CD4-positive, alpha-beta memory T cell (primary cell): ENCODE measurements at regions not wholly inside any gene's neighbourhood (a gene's known extent, or its start where the extent isn't known, plus 50 kb on each side); places are given as distances from the start of the nearest gene placed in this dataset.

Experiments used
- CTCF ChIA-PET: fragments of 350-600 bp; sonication (Branson Sonifier 250); formaldehyde crosslinking; loops from one replicate; lab custom pipeline; 2021; ENCODE audit warnings: inconsistent platforms; ENCODE audit not compliant: partially characterized antibody; lab: Charles Lee
- POLR2A ChIA-PET: fragments of 350-600 bp; sonication (Branson Sonifier 250); formaldehyde crosslinking; loops from one replicate; lab custom pipeline; 2021; ENCODE audit not compliant: partially characterized antibody; lab: Charles Lee
- DNase-seq, 5 donors: peaks; one replicate each; pipeline versions ENCODE4 v3.0.0 to v3.0.0-alpha.2; 2020 to 2022; ENCODE audit warnings: mixed read lengths in 1 of 5
- H3K27ac ChIP-seq: one replicate; pipeline ENCODE4 v1.7.0; 2013; ENCODE audit warnings: low read depth, low read length
- H3K27me3 ChIP-seq: 2 replicates; pipeline ENCODE4 v1.7.0; 2013; ENCODE audit warnings: mild to moderate bottlenecking, low read length, moderate library complexity; ENCODE audit not compliant: insufficient read depth
- H3K36me3 ChIP-seq: 2 replicates; pipeline ENCODE4 v1.7.0; 2013; ENCODE audit warnings: mild to moderate bottlenecking, low read length, moderate library complexity; ENCODE audit not compliant: insufficient read depth
- H3K4me1 ChIP-seq: 2 replicates; pipeline ENCODE4 v1.7.0; 2013; ENCODE audit warnings: mild to moderate bottlenecking, low read length, moderate library complexity; ENCODE audit not compliant: insufficient read depth
- H3K4me3 ChIP-seq, 2 donors: one replicate each; pipeline ENCODE4 v1.7.0; 2013; ENCODE audit warnings: low read length in 2 of 2, mild to moderate bottlenecking in 1 of 2
- H3K9me3 ChIP-seq, 2 donors: one replicate each; pipeline ENCODE4 v1.7.0; 2013; ENCODE audit warnings: low read length in 2 of 2, control low read depth in 1 of 2; ENCODE audit not compliant: control insufficient read depth in 1 of 2
- H3K27ac Mint-ChIP-seq, 7 donors: one replicate each; pipeline ENCODE4 v1.8.0; 2020 to 2021; ENCODE audit warnings: mixed read lengths in 7 of 7, mild to moderate bottlenecking in 6 of 7, inconsistent platforms in 3 of 7, moderate library complexity in 3 of 7
- H3K27me3 Mint-ChIP-seq, 2 donors: one replicate each; pipeline ENCODE4 v1.8.0; 2020 to 2021; ENCODE audit warnings: mixed read lengths in 2 of 2
- H3K36me3 Mint-ChIP-seq, 2 donors: one replicate each; pipeline ENCODE4 v1.8.0; 2020 to 2021; ENCODE audit warnings: mixed read lengths in 2 of 2, inconsistent platforms in 1 of 2, mild to moderate bottlenecking in 1 of 2
- H3K4me1 Mint-ChIP-seq, 4 donors: one replicate each; pipeline ENCODE4 v1.8.0; 2020 to 2021; ENCODE audit warnings: mixed read lengths in 4 of 4, mild to moderate bottlenecking in 1 of 4
- H3K4me3 Mint-ChIP-seq, 8 donors: one replicate each; pipeline ENCODE4 v1.8.0; 2020 to 2021; ENCODE audit warnings: mixed read lengths in 8 of 8, mild to moderate bottlenecking in 7 of 8, moderate library complexity in 6 of 8, inconsistent platforms in 3 of 8
- H3K9me3 Mint-ChIP-seq, 8 donors: one replicate each; pipeline ENCODE4 v1.8.0; 2020 to 2021; ENCODE audit warnings: mixed read lengths in 8 of 8, mild to moderate bottlenecking in 5 of 8, inconsistent platforms in 3 of 8, moderate library complexity in 1 of 8
- intact Hi-C: fragments of 100-400 bp; cut with micrococcal nuclease; formaldehyde crosslinking; loops from one replicate; pipeline ENCODE4 v1.15.1; 2023

DNA sequence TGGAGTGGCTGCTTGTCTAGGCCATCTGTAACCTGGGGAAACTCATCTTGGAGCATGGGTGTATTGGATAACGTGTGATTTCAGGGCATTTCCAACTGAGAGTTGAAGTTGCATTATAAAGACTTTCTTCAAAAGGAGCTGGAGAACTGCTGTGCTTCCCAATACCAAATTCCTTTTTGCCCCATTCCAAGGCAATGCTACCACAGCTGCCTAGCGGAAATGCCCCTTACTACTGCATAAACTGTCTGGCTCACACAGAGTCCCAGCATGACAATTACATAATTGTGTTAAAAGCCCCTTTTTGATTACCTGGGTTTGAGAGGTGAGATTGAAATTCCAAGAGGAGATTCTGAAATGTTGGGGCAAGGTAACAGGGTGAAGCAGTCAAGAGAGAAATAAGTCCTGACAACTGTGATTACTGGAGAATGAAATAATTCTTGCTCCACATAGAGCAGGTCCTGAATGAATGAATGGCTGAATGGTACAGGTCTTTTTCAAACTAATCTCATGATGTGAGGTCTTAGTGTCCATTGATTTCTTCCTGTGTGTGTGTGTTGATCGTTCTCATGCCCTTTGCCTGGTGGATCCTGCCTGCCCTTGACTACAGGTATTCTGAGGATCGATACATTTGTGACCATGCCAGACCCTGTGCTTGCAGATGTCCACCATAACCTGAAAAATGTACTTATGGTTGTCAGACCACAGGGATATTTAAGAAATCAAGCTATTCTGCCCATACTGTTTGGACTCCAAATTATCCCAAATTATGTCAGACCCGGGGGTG lies 386.5 kb downstream of the GRIN2B start:
- Mint-ChIP-seq H3K36me3 (no peaks in the 10 kb centered on the region), H3K9me3 (peaks cover 0 to 5% (median 0%) of the 10 kb centered on the region in 8 donors), H3K4me1 (no peaks in the 10 kb centered on the region), H3K4me3 (no peak overlapping the region), H3K27ac (no peak overlapping the region), H3K27me3 (no peaks in the 10 kb centered on the region)
- Histone ChIP-seq H3K36me3 (no peaks in the 10 kb centered on the region), H3K4me3 (no peak overlapping the region), H3K4me1 (no peaks in the 10 kb centered on the region), H3K9me3 (no peaks in the 10 kb centered on the region), H3K27ac (no peak overlapping the region), H3K27me3 (no peaks in the 10 kb centered on the region)
- no peak for DNase-seq
- intact Hi-C loops: no loop called here
- CTCF ChIA-PET: no interaction called here
- POLR2A ChIA-PET: no interaction called here

DNA sequence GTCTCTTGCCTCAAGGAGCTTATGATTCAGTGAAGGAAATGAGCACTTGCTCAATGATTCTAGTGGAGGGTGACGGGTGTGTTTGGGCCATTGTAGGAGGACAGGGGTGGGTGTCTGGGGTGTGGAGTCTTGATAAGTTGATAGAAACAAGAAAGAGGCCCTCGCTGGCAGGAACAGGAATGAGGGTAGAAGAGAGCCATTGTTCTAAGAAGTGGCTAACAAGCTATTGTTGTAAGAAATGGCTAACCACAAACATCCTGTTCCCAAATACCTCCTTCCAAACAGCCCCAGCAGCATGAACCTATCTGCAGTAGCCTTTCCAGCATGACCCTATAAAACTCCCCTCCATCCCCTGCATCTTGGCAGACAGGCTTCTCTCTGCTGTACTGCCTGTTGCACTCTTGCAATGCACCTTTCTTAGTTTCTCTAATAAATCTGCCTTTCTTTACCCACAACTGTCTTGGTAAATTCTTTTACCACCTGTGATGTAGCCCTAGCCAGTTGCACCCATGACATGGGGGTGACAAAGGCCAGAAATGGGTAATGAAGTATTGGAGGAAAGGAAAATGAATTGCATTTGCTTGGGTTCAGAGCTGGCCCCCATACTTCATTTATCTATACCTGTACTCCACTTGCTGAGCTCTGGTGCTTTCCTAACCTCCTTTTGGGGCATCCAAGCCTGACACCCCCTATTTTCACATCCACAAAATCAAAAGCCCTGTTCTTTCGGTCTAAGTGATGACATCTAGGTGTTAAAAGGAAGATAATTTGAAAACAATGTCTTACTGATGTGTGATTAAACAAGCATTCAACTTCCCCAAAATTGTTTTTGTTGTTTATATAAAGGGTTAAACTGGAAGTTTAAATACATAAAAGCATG lies 389.1 kb downstream of the GRIN2B start:
- H3K4me3 Mint-ChIP-seq: no peak overlapping the region
- no peaks in the 10 kb centered on the region for H3K27me3 Mint-ChIP-seq
- Histone ChIP-seq H3K27ac (no peak overlapping the region), H3K4me3 (no peak overlapping the region), H3K36me3 (no peaks in the 10 kb centered on the region), H3K27me3 (no peaks in the 10 kb centered on the region), H3K4me1 (no peaks in the 10 kb centered on the region), H3K9me3 (no peaks in the 10 kb centered on the region)
- H3K9me3 Mint-ChIP-seq: peaks cover 0 to 5% (median 0%) of the 10 kb centered on the region in 8 donors
- intact Hi-C loops: no loop called here
- ChIA-PET POLR2A (no interaction called here), CTCF (no interaction called here)
- peak overlapping the region in 1 of 7 donors; percentile 16 for H3K27ac Mint-ChIP-seq
- no peaks in the 10 kb centered on the region for H3K4me1 Mint-ChIP-seq
- H3K36me3 Mint-ChIP-seq: no peaks in the 10 kb centered on the region
- DNase-seq: no peak

DNA sequence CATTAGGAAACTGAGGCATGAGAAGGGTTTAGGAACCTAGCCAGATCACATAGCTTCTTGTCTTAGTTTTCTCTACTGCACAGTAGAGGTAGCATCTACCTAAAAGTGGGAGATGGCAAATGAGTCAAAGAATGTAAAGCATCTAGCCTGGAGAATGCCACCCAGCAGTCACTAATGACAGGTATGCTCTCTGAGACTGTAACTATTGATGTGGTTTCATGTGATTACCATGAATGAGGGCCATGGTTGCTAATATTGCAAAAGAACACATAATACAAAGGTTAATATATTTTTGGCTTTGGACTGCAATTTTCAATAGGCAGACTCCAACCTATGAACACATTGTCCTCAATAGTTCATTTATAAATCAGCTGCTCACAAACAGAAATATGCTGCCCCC lies 389.9 kb downstream of the GRIN2B start:
- no peaks in the 10 kb centered on the region for H3K27me3 Mint-ChIP-seq
- no peak for DNase-seq
- intact Hi-C loops: no loop called here
- Histone ChIP-seq H3K4me1 (no peaks in the 10 kb centered on the region), H3K4me3 (no peak overlapping the region), H3K27ac (no peak overlapping the region), H3K9me3 (no peaks in the 10 kb centered on the region), H3K27me3 (no peaks in the 10 kb centered on the region), H3K36me3 (no peaks in the 10 kb centered on the region)
- H3K4me3 Mint-ChIP-seq: no peak overlapping the region
- ChIA-PET POLR2A (no interaction called here), CTCF (no interaction called here)
- no peak overlapping the region for H3K27ac Mint-ChIP-seq
- no peaks in the 10 kb centered on the region for H3K4me1 Mint-ChIP-seq
- peaks cover 0 to 5% (median 0%) of the 10 kb centered on the region in 8 donors for H3K9me3 Mint-ChIP-seq
- H3K36me3 Mint-ChIP-seq: no peaks in the 10 kb centered on the region

DNA sequence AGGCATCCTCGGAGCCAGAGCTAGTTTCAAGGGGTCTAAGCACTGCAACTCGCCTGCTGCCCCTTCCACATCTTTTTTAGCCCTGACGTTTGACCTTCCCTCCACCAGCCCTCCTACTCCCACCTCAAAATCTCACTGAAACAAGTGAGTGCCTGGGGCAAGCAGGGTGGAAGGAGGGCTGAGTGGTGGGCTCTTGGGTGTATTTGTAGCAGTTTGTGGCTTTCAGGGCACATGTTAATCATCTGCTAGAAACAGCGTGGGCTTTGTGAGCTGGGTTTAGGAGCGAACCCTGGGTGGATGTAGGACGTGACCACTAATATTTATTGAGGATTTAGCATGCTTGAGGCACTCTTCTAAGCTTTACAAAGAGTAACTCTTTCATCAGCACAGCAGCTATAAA lies 390.3 kb downstream of the GRIN2B start:
- no peaks in the 10 kb centered on the region for H3K4me1 Mint-ChIP-seq
- ChIA-PET POLR2A (no interaction called here), CTCF (no interaction called here)
- H3K27ac Mint-ChIP-seq: no peak overlapping the region
- no peak for DNase-seq
- H3K27me3 Mint-ChIP-seq: no peaks in the 10 kb centered on the region
- intact Hi-C loops: no loop called here
- no peaks in the 10 kb centered on the region for H3K36me3 ChIP-seq
- no peaks in the 10 kb centered on the region for H3K9me3 ChIP-seq
- no peaks in the 10 kb centered on the region for H3K27me3 ChIP-seq
- no peak overlapping the region for H3K4me3 Mint-ChIP-seq
- H3K4me1 ChIP-seq: no peaks in the 10 kb centered on the region
- no peak overlapping the region for H3K4me3 ChIP-seq
- H3K9me3 Mint-ChIP-seq: peaks cover 0 to 5% (median 0%) of the 10 kb centered on the region in 8 donors
- no peaks in the 10 kb centered on the region for H3K36me3 Mint-ChIP-seq
- no peak overlapping the region for H3K27ac ChIP-seq

DNA sequence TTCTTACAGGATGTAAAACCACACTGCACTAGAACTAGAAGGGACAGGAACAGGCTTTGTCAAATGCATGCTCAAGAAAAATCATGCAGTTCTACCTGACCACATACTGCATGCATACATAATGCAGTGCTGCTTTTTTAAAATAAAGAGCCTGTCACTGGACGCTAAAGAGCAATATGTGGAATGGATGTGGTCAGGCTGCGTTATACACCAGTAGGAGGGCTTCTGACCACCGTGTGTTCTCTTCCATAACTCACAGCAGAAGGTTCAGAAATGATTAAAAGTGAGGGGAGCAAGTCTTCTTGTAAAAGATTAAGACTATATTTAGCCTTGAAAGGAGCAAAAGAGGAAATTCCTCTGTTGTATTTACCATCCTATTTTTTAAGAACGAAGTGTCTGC lies 392.0 kb downstream of the EMP1 start:
- no peak overlapping the region for H3K27ac Mint-ChIP-seq
- Histone ChIP-seq H3K4me3 (no peak overlapping the region), H3K36me3 (no peaks in the 10 kb centered on the region), H3K4me1 (no peaks in the 10 kb centered on the region), H3K27ac (no peak overlapping the region), H3K9me3 (no peaks in the 10 kb centered on the region), H3K27me3 (no peaks in the 10 kb centered on the region)
- intact Hi-C loops: no loop called here
- H3K4me1 Mint-ChIP-seq: no peaks in the 10 kb centered on the region
- ChIA-PET CTCF (no interaction called here), POLR2A (no interaction called here)
- H3K9me3 Mint-ChIP-seq: peaks cover 0 to 2% (median 0%) of the 10 kb centered on the region in 8 donors
- no peak overlapping the region for H3K4me3 Mint-ChIP-seq
- DNase-seq: no peak
- no peaks in the 10 kb centered on the region for H3K27me3 Mint-ChIP-seq
- no peaks in the 10 kb centered on the region for H3K36me3 Mint-ChIP-seq

DNA sequence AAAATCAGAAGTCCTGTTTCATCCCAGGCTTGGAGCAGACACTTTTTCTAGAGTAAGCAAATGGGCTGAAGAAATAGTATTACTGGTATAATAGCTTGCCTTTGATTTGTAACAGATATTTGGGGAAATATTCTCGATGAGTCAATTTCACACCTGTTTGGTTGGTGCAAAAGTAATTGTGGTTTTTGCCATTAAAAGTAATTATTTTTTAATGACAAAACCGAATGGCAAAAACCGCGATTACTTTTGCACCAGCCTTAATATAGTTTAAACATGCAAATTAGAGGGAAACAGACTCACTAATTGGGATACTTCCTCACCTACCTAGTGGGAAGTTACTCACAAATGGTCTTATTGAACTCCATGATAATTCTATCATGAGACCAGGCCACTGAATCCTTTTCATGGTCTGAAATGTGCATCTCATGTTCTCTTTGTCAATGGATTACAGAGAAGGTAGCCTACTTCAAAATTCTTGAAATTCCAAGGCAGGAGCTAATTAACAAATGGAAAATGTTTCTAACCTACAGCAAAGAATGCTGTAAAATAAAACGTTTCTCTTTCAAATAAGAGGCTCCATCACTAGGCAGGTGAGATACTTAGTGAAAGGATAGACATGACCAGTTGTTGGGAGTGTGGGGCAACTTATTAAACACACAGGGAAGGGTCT lies 391.3 kb downstream of the EMP1 start:
- intact Hi-C loops: no loop called here
- Mint-ChIP-seq H3K36me3 (no peaks in the 10 kb centered on the region), H3K27me3 (no peaks in the 10 kb centered on the region), H3K4me3 (no peak overlapping the region), H3K4me1 (no peaks in the 10 kb centered on the region), H3K27ac (no peak overlapping the region), H3K9me3 (peaks cover 0 to 2% (median 0%) of the 10 kb centered on the region in 8 donors)
- Histone ChIP-seq H3K4me3 (no peak overlapping the region), H3K27me3 (no peaks in the 10 kb centered on the region), H3K27ac (no peak overlapping the region), H3K36me3 (no peaks in the 10 kb centered on the region), H3K9me3 (no peaks in the 10 kb centered on the region), H3K4me1 (no peaks in the 10 kb centered on the region)
- DNase-seq: no peak
- ChIA-PET POLR2A (no interaction called here), CTCF (no interaction called here)

DNA sequence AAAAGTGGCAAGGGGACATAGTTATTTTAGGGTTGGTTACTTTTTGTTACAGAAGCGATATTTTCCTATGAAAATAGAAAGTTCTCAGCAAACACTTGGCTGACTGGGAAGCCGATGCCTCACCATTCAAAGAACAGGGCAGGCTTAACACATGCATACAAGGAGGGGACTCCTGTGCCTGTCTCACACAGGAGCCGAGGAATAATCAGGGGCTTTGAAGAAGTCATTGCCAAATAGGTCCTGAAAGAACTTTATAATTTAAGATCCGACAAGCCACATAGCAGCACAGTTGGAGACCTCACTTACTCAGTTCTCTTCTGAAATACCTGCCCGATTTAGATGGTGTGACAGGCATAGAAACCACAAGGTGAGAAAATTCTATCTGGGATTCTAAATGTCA lies 389.8 kb downstream of the EMP1 start:
- no peak for DNase-seq

More for the DNA sequence above, 389.8 kb downstream of the EMP1 start:
- Histone ChIP-seq H3K36me3 (no peaks in the 10 kb centered on the region), H3K27me3 (no peaks in the 10 kb centered on the region), H3K9me3 (no peaks in the 10 kb centered on the region), H3K4me3 (no peak overlapping the region), H3K4me1 (no peaks in the 10 kb centered on the region), H3K27ac (no peak overlapping the region)
- H3K4me3 Mint-ChIP-seq: no peak overlapping the region
- H3K4me1 Mint-ChIP-seq: no peaks in the 10 kb centered on the region
- CTCF ChIA-PET: no interaction called here
- no peaks in the 10 kb centered on the region for H3K36me3 Mint-ChIP-seq
- H3K27ac Mint-ChIP-seq: no peak overlapping the region
- intact Hi-C loops: no loop called here
- H3K27me3 Mint-ChIP-seq: no peaks in the 10 kb centered on the region
- POLR2A ChIA-PET: no interaction called here
- no peaks in the 10 kb centered on the region for H3K9me3 Mint-ChIP-seq
